H1 (cell line): ENCODE measurements at regions not wholly inside any gene's neighbourhood (a gene's known extent, or its start where the extent isn't known, plus 50 kb on each side); places are given as distances from the start of the nearest gene placed in this dataset.

Experiments used
- FOSL1 ChIP-seq: IDR thresholded peaks from 2 replicates; pipeline ENCODE4 v1.6.1; 2011; ENCODE audit warnings: mild to moderate bottlenecking, low read depth, low read length, moderate library complexity; ENCODE audit not compliant: insufficient read depth
- POU5F1 ChIP-seq: IDR thresholded peaks from 2 replicates; pipeline ENCODE4 v1.6.1; 2011; ENCODE audit warnings: low read depth, mild to moderate bottlenecking, low read length, moderate library complexity
- RAD21 ChIP-seq, 2 experiments: IDR thresholded peaks in 1 of 2; conservative IDR thresholded peaks in 1 of 2; 2 replicates each; pipeline ENCODE4 v1.6.1; 2011; ENCODE audit warnings: low read depth in 2 of 2, low read length in 2 of 2, improper control_type of control experiment in 1 of 2, inconsistent platforms in 1 of 2, mild to moderate bottlenecking in 1 of 2, moderate library complexity in 1 of 2
- SP2 ChIP-seq: IDR thresholded peaks from 2 replicates; pipeline ENCODE4 v1.6.1; 2012; ENCODE audit warnings: mild to moderate bottlenecking, low read length, inconsistent platforms
- TAF7 ChIP-seq: optimal IDR thresholded peaks from 2 replicates; pipeline ENCODE3; 2011; ENCODE audit warnings: low read depth, mild to moderate bottlenecking, inconsistent platforms, low read length, moderate library complexity, borderline replicate concordance

GRCh38 chr4:20487852-20488251 lies 212.4 kb upstream of the PACRGL start (continued):
- TF ChIP-seq FOSL1 (no peak), SP2 (no peak), POU5F1 (no peak), TAF7 (no peak), RAD21 (IDR thresholded peaks at IDR 0.05 in 1 of 2, conservative IDR thresholded peaks at IDR 0.05 in 1 of 2; ENCODE audit: low read depth in 2 of 2, low read length in 2 of 2) (no peak)
